GM23338 (cell line): ENCODE measurements at regions not wholly inside any gene's neighbourhood (a gene's known extent, or its start where the extent isn't known, plus 50 kb on each side); places are given as distances from the start of the nearest gene placed in this dataset.
"Not testable (repeated sequence)": the region's sequence is repeated elsewhere in the genome, so short reads cannot be mapped to it uniquely, and the experiment has no call there.

ENCODE experiments used
- ATAC-seq: fragments of 200-7000 bp; cut with Tn5 transposase; 3 replicates; pipeline ENCODE4 v1.9.1; 2020
- DNase-seq: peaks from one replicate; pipeline ENCODE4 v3.0.0-alpha.2; 2015; ENCODE audit warnings: low spot score
- H2AFZ ChIP-seq: fragments of 200-600 bp; sonication (generic); 2 replicates; pipeline ENCODE4 v1.8.0; 2016; ENCODE audit warnings: antibody characterized with exemption, mild to moderate bottlenecking, moderate library complexity
- H3F3A ChIP-seq: fragments of 200-600 bp; sonication (generic); replicated peaks from 2 replicates; pipeline ENCODE4 v1.8.0; 2017; ENCODE audit warnings: antibody characterized with exemption, mixed run types, low read depth
- H3K27ac ChIP-seq: fragments of 200-600 bp; sonication (generic); 2 replicates; pipeline ENCODE4 v1.6.1; 2016; ENCODE audit warnings: low read depth
- H3K27me3 ChIP-seq: fragments of 200-600 bp; sonication (generic); 2 replicates; pipeline ENCODE4 v1.8.0; 2016; ENCODE audit warnings: mild to moderate bottlenecking, mixed run types, moderate library complexity; ENCODE audit not compliant: insufficient read depth
- H3K36me3 ChIP-seq: fragments of 200-600 bp; sonication (generic); 2 replicates; pipeline ENCODE4 v1.8.0; 2016; ENCODE audit warnings: mild to moderate bottlenecking; ENCODE audit not compliant: insufficient read depth
- H3K4me1 ChIP-seq: fragments of 200-600 bp; sonication (generic); 2 replicates; pipeline ENCODE4 v1.8.0; 2016; ENCODE audit warnings: mild to moderate bottlenecking, moderate library complexity; ENCODE audit not compliant: insufficient read depth
- H3K4me2 ChIP-seq: fragments of 200-600 bp; sonication (generic); 2 replicates; pipeline ENCODE4 v1.7.1; 2017; ENCODE audit warnings: mixed run types
- H3K4me3 ChIP-seq: fragments of 200-600 bp; sonication (generic); 2 replicates; pipeline ENCODE4 v1.6.1; 2016; ENCODE audit warnings: mixed run types
- H3K79me2 ChIP-seq: fragments of 200-600 bp; sonication (generic); replicated peaks from 2 replicates; pipeline ENCODE4 v1.8.0; 2017; ENCODE audit warnings: mild to moderate bottlenecking; ENCODE audit not compliant: insufficient read depth
- H3K9me2 ChIP-seq: fragments of 200-600 bp; sonication (generic); 2 replicates; pipeline ENCODE4 v1.8.0; 2017; ENCODE audit not compliant: insufficient read depth
- H4K20me1 ChIP-seq: fragments of 200-600 bp; sonication (generic); replicated peaks from 2 replicates; pipeline ENCODE4 v1.8.0; 2017; ENCODE audit warnings: mild to moderate bottlenecking; ENCODE audit not compliant: insufficient read depth
- H3K27ac Mint-ChIP-seq: 2 replicates; pipeline ENCODE4 v1.8.0; 2020; ENCODE audit warnings: inconsistent platforms, mild to moderate bottlenecking, moderate library complexity, mixed read lengths
- H3K27me3 Mint-ChIP-seq: 3 replicates; pipeline ENCODE4 v1.8.0; 2022; ENCODE audit warnings: low read depth, mild to moderate bottlenecking, moderate library complexity, mixed read lengths, inconsistent platforms; ENCODE audit not compliant: insufficient read depth, poor library complexity
- H3K36me3 Mint-ChIP-seq: 3 replicates; pipeline ENCODE4 v1.8.0; 2021; ENCODE audit warnings: low read depth, mild to moderate bottlenecking, inconsistent platforms, moderate library complexity, mixed read lengths
- H3K4me1 Mint-ChIP-seq: 3 replicates; pipeline ENCODE4 v1.8.0; 2020; ENCODE audit warnings: mild to moderate bottlenecking, inconsistent platforms, mixed read lengths
- H3K4me3 Mint-ChIP-seq: 3 replicates; pipeline ENCODE4 v1.8.0; 2021; ENCODE audit warnings: moderate library complexity, mild to moderate bottlenecking, inconsistent platforms, mixed read lengths
- H3K9me3 Mint-ChIP-seq: 3 replicates; pipeline ENCODE4 v1.8.0; 2020; ENCODE audit warnings: moderate library complexity, mild to moderate bottlenecking, inconsistent platforms, mixed read lengths
- CREB1 ChIP-seq: fragments of 250-450 bp; sonication (Bioruptor Pico); IDR thresholded peaks from 2 replicates; pipeline ENCODE4 v1.5.0; 2020; ENCODE audit warnings: low read depth, mild to moderate bottlenecking, moderate library complexity
- EZH2 ChIP-seq: fragments of 200-600 bp; sonication (generic); IDR thresholded peaks from one replicate; pipeline ENCODE4 v1.8.0; 2017; ENCODE audit warnings: antibody characterized with exemption, mild to moderate bottlenecking, low read depth; ENCODE audit not compliant: unreplicated experiment
- NANOG ChIP-seq: IDR thresholded peaks from 2 replicates; pipeline ENCODE4 v1.6.1; 2016; ENCODE audit warnings: antibody characterized with exemption, borderline replicate concordance
- POLR2AphosphoS5 ChIP-seq: IDR thresholded peaks from 2 replicates; pipeline ENCODE4 v1.6.1; 2016; ENCODE audit warnings: antibody characterized with exemption, low read depth
- STAT1 ChIP-seq: IDR thresholded peaks from one replicate; pipeline ENCODE4 v1.6.1; 2016; ENCODE audit warnings: antibody characterized with exemption; ENCODE audit not compliant: unreplicated experiment
- ZNF114 ChIP-seq: fragments of 250-450 bp; sonication (Bioruptor Pico); IDR thresholded peaks from 2 replicates; pipeline ENCODE4 v1.5.0; 2020; ENCODE audit warnings: mild to moderate bottlenecking, moderate library complexity
- ZNF331 ChIP-seq: fragments of 250-450 bp; sonication (Bioruptor Pico); IDR thresholded peaks from 2 replicates; pipeline ENCODE4 v1.5.0; 2020; ENCODE audit warnings: low read depth, mild to moderate bottlenecking, moderate library complexity
- TF ChIP-seq, protein P1 (sequence below): IDR thresholded peaks from one replicate; pipeline ENCODE4 v1.6.1; 2018; ENCODE audit warnings: antibody characterized with exemption; ENCODE audit not compliant: unreplicated experiment
- TF ChIP-seq, protein P2 (sequence below): IDR thresholded peaks from 2 replicates; pipeline ENCODE4 v1.6.1; 2016; ENCODE audit warnings: antibody characterized with exemption

DNA sequence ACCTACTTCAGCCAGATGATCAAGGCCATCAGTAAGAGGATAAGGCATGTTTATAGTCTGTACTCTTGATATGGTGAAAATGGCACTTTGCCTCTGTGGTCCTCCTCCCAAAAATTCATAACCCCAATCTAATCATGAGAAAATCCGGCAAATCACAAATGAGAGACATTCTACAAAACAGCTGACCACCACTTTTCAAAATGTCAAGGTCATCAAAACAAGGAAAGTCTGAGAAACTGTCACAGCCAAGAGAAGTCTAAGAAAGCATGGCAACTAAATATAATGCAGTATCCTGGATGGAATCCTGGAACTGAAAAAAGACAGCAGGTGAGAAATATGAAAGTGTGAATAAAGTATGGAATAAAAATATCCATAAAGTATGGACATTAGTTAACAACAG, 226.6 kb upstream of the INTU start:
- H3K27me3 ChIP-seq: no peaks in the 10 kb centered on the region
- no peak overlapping the region for H2AFZ ChIP-seq
- ATAC-seq (no peak), DNase-seq (no peak)
- H4K20me1 ChIP-seq: no peaks in the 10 kb centered on the region
- no peaks in the 10 kb centered on the region for H3K79me2 ChIP-seq
- Mint-ChIP-seq H3K27ac (no peak overlapping the region), H3K4me1 (peaks cover 8% of the 10 kb centered on the region; the same call in 2 of the 3 replicates), H3K36me3 (peaks cover 51% of the 10 kb centered on the region), H3K9me3 (peaks cover 54% of the 10 kb centered on the region), H3K4me3 (no peak overlapping the region), H3K27me3 (peaks cover 4% of the 10 kb centered on the region)
- peaks cover 11% of the 10 kb centered on the region; the same call in 1 of the 2 replicates for H3K36me3 ChIP-seq
- H3K4me1 ChIP-seq: no peaks in the 10 kb centered on the region
- peaks cover 10% of the 10 kb centered on the region; the same call in 1 of the 2 replicates for H3K9me2 ChIP-seq
- TF ChIP-seq POLR2AphosphoS5 (no peak), ZNF114 (CRISPR knock-in tag) (no peak), CREB1 (CRISPR knock-in tag) (no peak), EZH2 (no peak), STAT1 (no peak), NANOG (no peak), ZNF331 (CRISPR knock-in tag) (no peak)
- TF ChIP-seq, protein P1, sequence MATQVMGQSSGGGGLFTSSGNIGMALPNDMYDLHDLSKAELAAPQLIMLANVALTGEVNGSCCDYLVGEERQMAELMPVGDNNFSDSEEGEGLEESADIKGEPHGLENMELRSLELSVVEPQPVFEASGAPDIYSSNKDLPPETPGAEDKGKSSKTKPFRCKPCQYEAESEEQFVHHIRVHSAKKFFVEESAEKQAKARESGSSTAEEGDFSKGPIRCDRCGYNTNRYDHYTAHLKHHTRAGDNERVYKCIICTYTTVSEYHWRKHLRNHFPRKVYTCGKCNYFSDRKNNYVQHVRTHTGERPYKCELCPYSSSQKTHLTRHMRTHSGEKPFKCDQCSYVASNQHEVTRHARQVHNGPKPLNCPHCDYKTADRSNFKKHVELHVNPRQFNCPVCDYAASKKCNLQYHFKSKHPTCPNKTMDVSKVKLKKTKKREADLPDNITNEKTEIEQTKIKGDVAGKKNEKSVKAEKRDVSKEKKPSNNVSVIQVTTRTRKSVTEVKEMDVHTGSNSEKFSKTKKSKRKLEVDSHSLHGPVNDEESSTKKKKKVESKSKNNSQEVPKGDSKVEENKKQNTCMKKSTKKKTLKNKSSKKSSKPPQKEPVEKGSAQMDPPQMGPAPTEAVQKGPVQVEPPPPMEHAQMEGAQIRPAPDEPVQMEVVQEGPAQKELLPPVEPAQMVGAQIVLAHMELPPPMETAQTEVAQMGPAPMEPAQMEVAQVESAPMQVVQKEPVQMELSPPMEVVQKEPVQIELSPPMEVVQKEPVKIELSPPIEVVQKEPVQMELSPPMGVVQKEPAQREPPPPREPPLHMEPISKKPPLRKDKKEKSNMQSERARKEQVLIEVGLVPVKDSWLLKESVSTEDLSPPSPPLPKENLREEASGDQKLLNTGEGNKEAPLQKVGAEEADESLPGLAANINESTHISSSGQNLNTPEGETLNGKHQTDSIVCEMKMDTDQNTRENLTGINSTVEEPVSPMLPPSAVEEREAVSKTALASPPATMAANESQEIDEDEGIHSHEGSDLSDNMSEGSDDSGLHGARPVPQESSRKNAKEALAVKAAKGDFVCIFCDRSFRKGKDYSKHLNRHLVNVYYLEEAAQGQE: no peak
- TF ChIP-seq, protein P2, sequence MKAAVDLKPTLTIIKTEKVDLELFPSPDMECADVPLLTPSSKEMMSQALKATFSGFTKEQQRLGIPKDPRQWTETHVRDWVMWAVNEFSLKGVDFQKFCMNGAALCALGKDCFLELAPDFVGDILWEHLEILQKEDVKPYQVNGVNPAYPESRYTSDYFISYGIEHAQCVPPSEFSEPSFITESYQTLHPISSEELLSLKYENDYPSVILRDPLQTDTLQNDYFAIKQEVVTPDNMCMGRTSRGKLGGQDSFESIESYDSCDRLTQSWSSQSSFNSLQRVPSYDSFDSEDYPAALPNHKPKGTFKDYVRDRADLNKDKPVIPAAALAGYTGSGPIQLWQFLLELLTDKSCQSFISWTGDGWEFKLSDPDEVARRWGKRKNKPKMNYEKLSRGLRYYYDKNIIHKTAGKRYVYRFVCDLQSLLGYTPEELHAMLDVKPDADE: no peak
- no peak overlapping the region for H3K27ac ChIP-seq
- no peaks in the 10 kb centered on the region for H3F3A ChIP-seq
- no peak overlapping the region for H3K4me2 ChIP-seq
- no peak overlapping the region for H3K4me3 ChIP-seq

DNA sequence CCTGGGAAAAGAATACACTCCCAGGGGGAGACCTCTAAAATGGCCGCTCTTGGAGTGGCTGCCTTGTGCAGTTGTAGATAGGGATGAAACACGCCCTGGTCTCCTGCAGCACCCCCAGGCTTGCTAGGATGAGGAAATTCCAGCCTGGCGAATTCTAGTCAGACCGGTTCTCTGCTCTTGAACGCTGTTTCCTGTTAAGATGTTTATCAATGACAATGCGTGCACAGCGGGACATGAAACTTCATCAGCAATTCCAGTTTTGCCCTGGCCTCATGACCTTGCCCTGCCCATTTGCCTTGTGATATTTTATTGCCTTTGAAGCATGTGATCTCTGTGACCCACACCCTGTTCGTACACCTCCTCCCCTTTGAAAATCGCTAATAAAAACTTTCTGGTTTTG, 225.2 kb upstream of the INTU start:
- peak; percentile 55 for DNase-seq
- peak overlapping the region; percentile 72; the same call in 1 of the 2 replicates for H3K27ac ChIP-seq
- not testable (repeated sequence) for H3K27me3 Mint-ChIP-seq, H3K4me3 ChIP-seq, H3F3A ChIP-seq, H3K4me1 Mint-ChIP-seq, H3K27me3 ChIP-seq, H2AFZ ChIP-seq, ATAC-seq, H3K4me3 Mint-ChIP-seq, H3K79me2 ChIP-seq, H3K4me1 ChIP-seq, H4K20me1 ChIP-seq, H3K4me2 ChIP-seq
- Mint-ChIP-seq H3K9me3 (peaks cover 54% of the 10 kb centered on the region), H3K36me3 (peaks cover 51% of the 10 kb centered on the region), H3K27ac (peak overlapping the region; percentile 89)
- peaks cover 12% of the 10 kb centered on the region; the same call in 1 of the 2 replicates for H3K9me2 ChIP-seq
- peaks cover 11% of the 10 kb centered on the region; the same call in 1 of the 2 replicates for H3K36me3 ChIP-seq
